K562 (cell line): ENCODE measurements at regions not wholly inside any gene's neighbourhood (a gene's known extent, or its start where the extent isn't known, plus 50 kb on each side); places are given as distances from the start of the nearest gene placed in this dataset.

ENCODE experiments used
- ATAC-seq: fragments of 200-7000 bp; cut with Tn5 transposase; 3 replicates; pipeline ENCODE4 v1.9.1; 2020; ENCODE audit warnings: moderate library complexity
- BruUV-seq: library from RNA; stranded (reverse); fragments of 400-500 nt; replicated peaks from 2 replicates; lab custom pipeline; 2021; lab: Mats Ljungman, UMichigan
- CTCF ChIA-PET: fragments of 300-600 bp; formaldehyde crosslinking; extraction: SDS; loops from one replicate; lab custom pipeline; 2021; ENCODE audit warnings: low intra/inter-chr PET ratio; lab: Yijun Ruan, JAX
- POLR2A ChIA-PET: fragments of 300-600, 350-650 bp; sonication (Branson Sonifier 250); formaldehyde crosslinking; extraction: SDS; loops from one replicate; lab custom pipeline; 2021; ENCODE audit warnings: antibody characterized with exemption, inconsistent platforms; lab: Yijun Ruan, JAX
- DNase-seq, 4 experiments: peaks; one replicate each; pipeline versions ENCODE4 v3.0.0 to v3.0.0-alpha.2; 2011 to 2018; ENCODE audit warnings: low spot score in 3 of 4, mixed read lengths in 3 of 4; ENCODE audit errors: extremely low read depth in 1 of 4
- FAIRE-seq: peaks from 2 replicates; lab custom pipeline; 2011; peaks lifted over from hg19 to GRCh38; lab: Jason Lieb, UNC
- H2AFZ ChIP-seq: 2 replicates; pipeline ENCODE4 v1.6.0; 2011; ENCODE audit warnings: low read depth, low read length, control low read depth, inconsistent platforms
- H3K27ac ChIP-seq: fragments of 200-600 bp; 3 replicates; pipeline ENCODE4 v1.8.0; 2011; ENCODE audit warnings: low read depth, mild to moderate bottlenecking, control low read depth, inconsistent platforms, low read length, moderate library complexity, mixed read lengths; ENCODE audit errors: extremely low read depth
- H3K27me3 ChIP-seq, 2 experiments: fragments of 300-600 bp in 1 of 2; 2 replicates in 1 of 2; 3 replicates in 1 of 2; pipeline versions ENCODE4 v1.6.0 to v1.8.0; 2011; ENCODE audit warnings: inconsistent platforms in 2 of 2, low read length in 2 of 2, mild to moderate bottlenecking in 1 of 2, mixed read lengths in 1 of 2, moderate library complexity in 1 of 2; ENCODE audit not compliant: control insufficient read depth in 2 of 2, insufficient read depth in 2 of 2
- H3K36me3 ChIP-seq: fragments of 300-600 bp; 3 replicates; pipeline ENCODE4 v1.8.0; 2011; ENCODE audit warnings: mild to moderate bottlenecking, low read length, inconsistent platforms; ENCODE audit not compliant: control insufficient read depth, insufficient read depth
- H3K4me1 ChIP-seq, 2 experiments: fragments of 200-600 bp in 1 of 2; replicated peaks in 1 of 2; 2 replicates in 1 of 2; 3 replicates in 1 of 2; pipeline versions ENCODE4 v1.5.1 to v1.8.0; 2011; ENCODE audit warnings: inconsistent platforms in 2 of 2, low read length in 2 of 2, mild to moderate bottlenecking in 1 of 2, mixed read lengths in 1 of 2, moderate library complexity in 1 of 2; ENCODE audit not compliant: control insufficient read depth in 2 of 2, insufficient read depth in 2 of 2
- H3K4me2 ChIP-seq: 2 replicates; pipeline ENCODE4 v1.6.1; 2011; ENCODE audit warnings: low read length, control low read depth, inconsistent platforms, mixed read lengths; ENCODE audit not compliant: insufficient read depth
- H3K4me3 ChIP-seq: fragments of 200-600 bp; sonication (generic), shearing (Covaris generic); 2 replicates; pipeline ENCODE4 v1.5.1; 2016; ENCODE audit warnings: control low read depth, inconsistent platforms
- H3K79me2 ChIP-seq: fragments of 200-600 bp; 3 replicates; pipeline ENCODE4 v1.8.0; 2011; ENCODE audit warnings: low read length, inconsistent platforms; ENCODE audit not compliant: control insufficient read depth, insufficient read depth
- H3K9ac ChIP-seq, 2 experiments: 2 replicates each; pipeline versions ENCODE4 v1.6.0 to v1.6.1; 2011; ENCODE audit warnings: low read depth in 2 of 2, low read length in 2 of 2, control low read depth in 1 of 2, inconsistent platforms in 1 of 2, mild to moderate bottlenecking in 1 of 2, mixed read lengths in 1 of 2; ENCODE audit not compliant: insufficient read depth in 1 of 2
- H3K9me1 ChIP-seq: one replicate; pipeline ENCODE4 v1.6.0; 2011; ENCODE audit warnings: inconsistent platforms, mild to moderate bottlenecking, low read length, moderate library complexity; ENCODE audit not compliant: control insufficient read depth, insufficient read depth
- H3K9me3 ChIP-seq: replicated peaks from 2 replicates; pipeline ENCODE4 v1.5.1; 2011; ENCODE audit warnings: low read depth, low read length, inconsistent platforms; ENCODE audit not compliant: control insufficient read depth, insufficient read depth
- H4K20me1 ChIP-seq: replicated peaks from 2 replicates; pipeline ENCODE4 v1.6.1; 2011; ENCODE audit warnings: low read length, inconsistent platforms, mixed read lengths; ENCODE audit not compliant: control insufficient read depth, insufficient read depth
- ADNP ChIP-seq: fragments of 200-800 bp; sonication (Bioruptor generic); IDR thresholded peaks from 2 replicates; pipeline ENCODE4 v1.6.1; 2016; ENCODE audit warnings: missing genetic modification characterization, missing compliant biosample characterization
- BRD9 ChIP-seq: fragments of 450-650 bp; IDR thresholded peaks from 2 replicates; pipeline ENCODE4 v1.6.1; 2018; ENCODE audit warnings: low read depth; ENCODE audit not compliant: partially characterized antibody
- CUX1 ChIP-seq: fragments of 200-800 bp; sonication (Bioruptor generic); IDR thresholded peaks from 2 replicates; pipeline ENCODE4 v1.6.1; 2016; ENCODE audit warnings: missing genetic modification characterization, missing compliant biosample characterization
- GABPB1 ChIP-seq: sonication (generic); formaldehyde crosslinking; IDR thresholded peaks from 2 replicates; pipeline ENCODE4 v1.8.0; 2022; ENCODE audit warnings: mild to moderate bottlenecking, missing genetic modification reagents
- ZFP36 ChIP-seq: fragments of 150-350 bp; IDR thresholded peaks from 2 replicates; pipeline ENCODE4 v1.6.1; 2018; ENCODE audit warnings: low read length, low read depth; ENCODE audit not compliant: partially characterized antibody
- WGBS: fragments of 100-300 bp; shearing (Covaris generic); methylation state at CpG from one replicate; pipeline ENCODE4 v1.1.6; 2016; ENCODE audit warnings: low coverage, mixed read lengths; ENCODE audit not compliant: insufficient coverage; ENCODE audit errors: missing lambda C conversion rate; 5-methylcytosine and 5-hydroxymethylcytosine counted together
- in situ Hi-C: fragments of 300-500 bp; cut with MboI; formaldehyde crosslinking; loops from 4 replicates; pipeline ENCODE4 v1.15.0; 2018; ENCODE audit warnings: inconsistent platforms, mixed read lengths
- intact Hi-C: fragments of 100-400 bp; cut with micrococcal nuclease; formaldehyde crosslinking; loops from 2 replicates; pipeline ENCODE4 v1.14.2; 2022
- TF ChIP-seq, protein P1 (sequence below): fragments of 250-450 bp; sonication (Bioruptor Pico); IDR thresholded peaks from 2 replicates; pipeline ENCODE4 v1.8.0; 2021; ENCODE audit warnings: borderline replicate concordance, mild to moderate bottlenecking, moderate library complexity; ENCODE audit not compliant: poor library complexity, severe bottlenecking

DNA sequence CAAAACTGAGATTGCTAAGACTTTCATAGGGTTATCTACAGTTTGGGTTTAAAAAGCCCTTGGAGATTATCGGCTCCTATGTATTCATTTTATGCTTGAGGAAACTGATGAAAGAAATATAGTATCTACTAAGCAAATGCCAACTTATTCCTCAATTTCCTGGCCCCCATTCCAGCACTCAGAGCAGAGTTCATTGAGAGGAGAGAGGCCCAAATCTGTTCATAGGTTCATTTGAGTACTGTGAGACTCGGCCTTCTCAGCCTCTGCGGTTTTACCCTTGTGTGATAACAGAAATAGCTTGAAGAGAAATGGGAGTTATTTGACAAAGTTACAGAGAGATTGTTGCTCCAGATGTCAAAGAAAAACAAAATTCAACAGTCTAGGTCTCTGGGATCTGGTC is 226.7 kb upstream of the ARHGAP42 start:
- in situ Hi-C loops, result no loop called here
- 5% methylated on average over 3 of the region's 3 CpGs for WGBS
- Histone ChIP-seq H3K4me3 (no peak overlapping the region), H3K27ac (no peak overlapping the region), H2AFZ (no peak overlapping the region), H3K4me1 (no peaks in the 10 kb centered on the region), H3K9me3 (no peaks in the 10 kb centered on the region; the same call in 1 of the 2 replicates), H3K27me3 (no peaks in the 10 kb centered on the region), H3K36me3 (no peaks in the 10 kb centered on the region)
- intact Hi-C loops, result no loop called here
- POLR2A ChIA-PET, result no interaction called here
- no peak for FAIRE-seq
- BruUV-seq, result no TSS peak
- no peak for ATAC-seq
- TF ChIP-seq BRD9, result no peak
- TF ChIP-seq ADNP (tag), result no peak
- TF ChIP-seq CUX1, result no peak
- TF ChIP-seq, protein P1, sequence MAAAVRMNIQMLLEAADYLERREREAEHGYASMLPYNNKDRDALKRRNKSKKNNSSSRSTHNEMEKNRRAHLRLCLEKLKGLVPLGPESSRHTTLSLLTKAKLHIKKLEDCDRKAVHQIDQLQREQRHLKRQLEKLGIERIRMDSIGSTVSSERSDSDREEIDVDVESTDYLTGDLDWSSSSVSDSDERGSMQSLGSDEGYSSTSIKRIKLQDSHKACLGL, result no peak
- no peak for TF ChIP-seq ZFP36
- TF ChIP-seq GABPB1 (CRISPR knock-in tag), result no peak
- TF ChIP-seq, all 486 proteins: peak for 0
- Histone ChIP-seq H4K20me1 (no peaks in the 10 kb centered on the region), H3K9me1 (no peaks in the 10 kb centered on the region), H3K9ac (no peak overlapping the region), H3K4me2 (no peak overlapping the region), H3K79me2 (no peaks in the 10 kb centered on the region)
- DNase-seq, result no peak
- CTCF ChIA-PET, result no interaction called here
